ENCODE measurements at regions not wholly inside any gene's neighbourhood (a gene's known extent, or its start where the extent isn't known, plus 50 kb on each side); places are given as distances from the start of the nearest gene placed in this dataset.
"Not testable (repeated sequence)": the region's sequence is repeated elsewhere in the genome, so short reads cannot be mapped to it uniquely, and the experiment has no call there.

GRCh38 chr4:127450276-127450675 is 182.5 kb upstream of the INTU start:
- Histone ChIP-seq H3K27me3 (no peaks in the 10 kb centered on the region), H3K27ac (no peak overlapping the region), H3K4me3 (no peak overlapping the region), H3K4me1 (no peaks in the 10 kb centered on the region), H3K9me3 (no peaks in the 10 kb centered on the region), H3K36me3 (no peaks in the 10 kb centered on the region)
- 79 to 88% methylated on average over 1 of the region's 1 CpG for WGBS, 2 donors (ENCODE audit: low coverage in 1 of 2)
- TF ChIP-seq CTCF (IDR thresholded peaks at IDR 0.05) = no peak
- TF ChIP-seq EP300 (IDR thresholded peaks at IDR 0.05) = no peak
- no peak for TF ChIP-seq POLR2AphosphoS5 (IDR thresholded peaks at IDR 0.05)
- TF ChIP-seq POLR2A (IDR thresholded peaks at IDR 0.05) = no peak
- no peak for ATAC-seq

GRCh38 chr4:127463883-127464282 is 168.9 kb upstream of the INTU start:
- WGBS, 2 donors (ENCODE audit: low coverage in 1 of 2) = no CpG with 5 or more reads among the region's 6 CpGs
- Histone ChIP-seq H3K27ac (no peak overlapping the region), H3K36me3 (no peaks in the 10 kb centered on the region), H3K4me1 (no peaks in the 10 kb centered on the region), H3K9me3 (no peaks in the 10 kb centered on the region), H3K27me3 (no peaks in the 10 kb centered on the region), H3K4me3 (no peak overlapping the region)
- TF ChIP-seq CTCF (IDR thresholded peaks at IDR 0.05) (no peak), EP300 (IDR thresholded peaks at IDR 0.05) (no peak), POLR2A (IDR thresholded peaks at IDR 0.05) (no peak), POLR2AphosphoS5 (IDR thresholded peaks at IDR 0.05) (no peak)
- no peak for ATAC-seq

GRCh38 chr4:127469542-127469941 is 163.2 kb upstream of the INTU start:
- ATAC-seq = no peak
- no peak overlapping the region for H3K4me3 ChIP-seq
- no peaks in the 10 kb centered on the region for H3K36me3 ChIP-seq
- TF ChIP-seq POLR2A (IDR thresholded peaks at IDR 0.05) = no peak
- WGBS, 2 donors (ENCODE audit: low coverage in 1 of 2) = 64 to 76% methylated on average over 1 of the region's 1 CpG
- H3K4me1 ChIP-seq = no peaks in the 10 kb centered on the region
- no peak overlapping the region for H3K27ac ChIP-seq
- H3K9me3 ChIP-seq = peaks cover 0 to 9% (median 0%) of the 10 kb centered on the region in 3 donors
- no peaks in the 10 kb centered on the region for H3K27me3 ChIP-seq

- H3K27me3 ChIP-seq = no peaks in the 10 kb centered on the region
- no peak overlapping the region for H3K27ac ChIP-seq
- H3K9me3 ChIP-seq = peaks cover 0 to 9% (median 0%) of the 10 kb centered on the region in 3 donors
- H3K4me1 ChIP-seq = no peaks in the 10 kb centered on the region
- TF ChIP-seq POLR2A (IDR thresholded peaks at IDR 0.05) = no peak
- no peak for TF ChIP-seq CTCF (IDR thresholded peaks at IDR 0.05)
- no peak for TF ChIP-seq POLR2AphosphoS5 (IDR thresholded peaks at IDR 0.05)
- TF ChIP-seq EP300 (IDR thresholded peaks at IDR 0.05) = no peak
- no peak for ATAC-seq
- WGBS, 2 donors (ENCODE audit: low coverage in 1 of 2) = 90 to 95% methylated on average over 13 to 19 of the region's 31 CpGs
- no peak overlapping the region for H3K4me3 ChIP-seq
- no peaks in the 10 kb centered on the region for H3K36me3 ChIP-seq
Measured at GRCh38 chr4:127469959-127470809, 162.6 kb upstream of the INTU start.

GRCh38 chr4:127478271-127478670 is 154.5 kb upstream of the INTU start:
- H3K9me3 ChIP-seq, H3K27me3 ChIP-seq, H3K4me1 ChIP-seq, H3K36me3 ChIP-seq, H3K27ac ChIP-seq, H3K4me3 ChIP-seq, ATAC-seq: not testable (repeated sequence)
- 97 to 100% methylated on average over 2 to 3 of the region's 3 CpGs for WGBS, 2 donors (ENCODE audit: low coverage in 1 of 2)

- no peak overlapping the region for H3K4me3 ChIP-seq
- no peaks in the 10 kb centered on the region for H3K4me1 ChIP-seq
- no peaks in the 10 kb centered on the region for H3K27me3 ChIP-seq
- no peak overlapping the region for H3K27ac ChIP-seq
- peak; percentile 47 to 62 (median 48) for TF ChIP-seq CTCF (IDR thresholded peaks at IDR 0.05)
- no peak for TF ChIP-seq POLR2A (IDR thresholded peaks at IDR 0.05)
- TF ChIP-seq EP300 (IDR thresholded peaks at IDR 0.05) = no peak
- ATAC-seq = no peak
- H3K9me3 ChIP-seq = no peaks in the 10 kb centered on the region
- H3K36me3 ChIP-seq = no peaks in the 10 kb centered on the region
Measured at GRCh38 chr4:127479031-127479622, 153.6 kb upstream of the INTU start.
